Left lung (tissue), 4 donors: ENCODE measurements at regions not wholly inside any gene's neighbourhood (a gene's known extent, or its start where the extent isn't known, plus 50 kb on each side); places are given as distances from the start of the nearest gene placed in this dataset.

Experiments
- ATAC-seq: fragments of 200-7000 bp; cut with Tn5 transposase; one replicate; pipeline ENCODE4 v1.9.1; 2020; ENCODE audit warnings: moderate library complexity
- DNase-seq, 4 donors: peaks; one replicate each; pipeline ENCODE4 v3.0.0-alpha.2; 2013 to 2020
- H3K27ac ChIP-seq, 2 donors: fragments of 200-600 bp; sonication (generic) in 1 of 2; one replicate each; pipeline versions ENCODE4 v1.5.0 to v1.8.0; 2020 to 2021
- H3K27me3 ChIP-seq, 2 donors: fragments of 200-600 bp; sonication (generic) in 1 of 2; one replicate each; pipeline versions ENCODE4 v1.5.0 to v1.8.0; 2020 to 2021
- H3K36me3 ChIP-seq, 2 donors: fragments of 200-600 bp; sonication (generic) in 1 of 2; one replicate each; pipeline versions ENCODE4 v1.5.0 to v1.8.0; 2020 to 2021
- H3K4me1 ChIP-seq, 2 donors: fragments of 200-600 bp; one replicate each; pipeline ENCODE4 v1.8.0; 2021
- H3K4me3 ChIP-seq, 2 donors: fragments of 200-600 bp; sonication (generic) in 1 of 2; one replicate each; pipeline versions ENCODE4 v1.5.0 to v1.8.0; 2020 to 2021; ENCODE audit warnings: mild to moderate bottlenecking in 1 of 2
- H3K9me3 ChIP-seq, 2 donors: fragments of 200-600 bp; sonication (generic) in 1 of 2; one replicate each; pipeline versions ENCODE4 v1.5.0 to v1.8.0; 2020 to 2021
- intact Hi-C, 2 donors: fragments of 100-400 bp; cut with DNase I; formaldehyde crosslinking; loops; one replicate each; pipeline versions ENCODE4 v1.11.2 to v1.14.2; 2022
- TF ChIP-seq, protein P1 (sequence below), 2 donors: fragments of 200-600 bp; sonication (generic) in 1 of 2; IDR thresholded peaks; one replicate each; pipeline versions ENCODE4 v1.5.0 to v1.8.0; 2021; ENCODE audit warnings: antibody characterized with exemption in 2 of 2
- donor health status: DM: no; HTN: yes; CAD: no.
- donor health status: DM: no; HTN: no; CAD: no.

DNA sequence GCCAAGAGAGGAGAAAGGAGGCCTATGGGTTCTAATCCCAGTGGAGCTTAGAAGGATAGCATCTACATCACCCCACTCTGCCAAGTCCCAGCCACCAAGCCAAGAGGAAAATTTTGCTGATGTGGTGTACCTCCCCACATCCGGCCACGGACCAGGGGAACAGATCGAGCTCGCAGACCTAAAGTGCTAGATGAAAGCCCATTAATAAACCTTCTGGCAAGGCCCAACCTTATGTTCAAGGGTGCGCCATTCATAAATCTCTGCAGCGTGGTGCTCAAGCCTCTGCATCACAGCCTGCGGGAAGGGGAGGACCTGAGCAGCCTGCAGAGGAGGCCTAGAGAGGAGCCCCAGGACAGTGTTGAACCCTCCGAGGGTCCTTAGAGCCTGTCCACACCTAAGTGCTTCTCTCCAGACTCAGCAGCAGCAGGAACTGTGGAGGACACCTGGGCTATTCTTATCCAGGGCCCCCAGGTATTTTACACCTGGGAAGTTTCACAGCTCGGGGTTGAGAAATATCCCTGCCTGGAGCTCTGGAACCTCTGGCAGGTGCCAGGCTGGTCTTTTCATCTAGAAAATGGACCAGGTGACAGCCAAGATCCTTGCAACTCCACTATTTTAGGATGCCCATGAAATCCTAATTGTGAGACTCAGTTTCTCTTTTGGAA is 68.0 kb downstream of the MRPL46 start:
- intact Hi-C loops, result no loop called here
- Histone ChIP-seq H3K9me3 (no peaks in the 10 kb centered on the region), H3K36me3 (no peaks in the 10 kb centered on the region), H3K27me3 (peaks cover 0 to 5% of the 10 kb centered on the region in 2 donors), H3K4me1 (no peaks in the 10 kb centered on the region), H3K27ac (no peak overlapping the region), H3K4me3 (no peak overlapping the region)
- DNase-seq, result no peak
- ATAC-seq, result no peak
- TF ChIP-seq, protein P1, sequence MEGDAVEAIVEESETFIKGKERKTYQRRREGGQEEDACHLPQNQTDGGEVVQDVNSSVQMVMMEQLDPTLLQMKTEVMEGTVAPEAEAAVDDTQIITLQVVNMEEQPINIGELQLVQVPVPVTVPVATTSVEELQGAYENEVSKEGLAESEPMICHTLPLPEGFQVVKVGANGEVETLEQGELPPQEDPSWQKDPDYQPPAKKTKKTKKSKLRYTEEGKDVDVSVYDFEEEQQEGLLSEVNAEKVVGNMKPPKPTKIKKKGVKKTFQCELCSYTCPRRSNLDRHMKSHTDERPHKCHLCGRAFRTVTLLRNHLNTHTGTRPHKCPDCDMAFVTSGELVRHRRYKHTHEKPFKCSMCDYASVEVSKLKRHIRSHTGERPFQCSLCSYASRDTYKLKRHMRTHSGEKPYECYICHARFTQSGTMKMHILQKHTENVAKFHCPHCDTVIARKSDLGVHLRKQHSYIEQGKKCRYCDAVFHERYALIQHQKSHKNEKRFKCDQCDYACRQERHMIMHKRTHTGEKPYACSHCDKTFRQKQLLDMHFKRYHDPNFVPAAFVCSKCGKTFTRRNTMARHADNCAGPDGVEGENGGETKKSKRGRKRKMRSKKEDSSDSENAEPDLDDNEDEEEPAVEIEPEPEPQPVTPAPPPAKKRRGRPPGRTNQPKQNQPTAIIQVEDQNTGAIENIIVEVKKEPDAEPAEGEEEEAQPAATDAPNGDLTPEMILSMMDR (IDR thresholded peaks at IDR 0.05), result no peak

DNA sequence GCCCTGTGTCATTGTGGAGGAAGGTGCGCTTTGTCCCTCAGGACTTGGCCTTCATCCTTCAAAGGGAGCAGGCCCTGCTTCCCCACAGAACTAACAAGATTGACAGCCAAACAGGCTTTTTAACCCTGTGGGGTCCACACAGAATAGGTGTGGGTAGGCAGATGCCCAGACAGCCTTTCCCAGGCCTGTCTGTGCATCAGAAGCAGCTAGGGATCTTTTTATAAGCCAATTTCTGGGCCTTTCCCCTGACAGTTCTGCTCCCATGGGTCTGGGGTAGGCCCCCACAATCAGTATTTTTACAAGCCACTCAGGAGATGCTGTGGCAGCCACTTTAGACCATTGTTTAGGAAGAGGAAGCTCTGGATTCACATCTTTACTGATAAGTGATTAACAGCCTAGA is 69.2 kb downstream of the MRPL46 start:
- H3K4me3 ChIP-seq, result no peak overlapping the region
- no peak for ATAC-seq
- H3K27me3 ChIP-seq, result peaks cover 0 to 5% of the 10 kb centered on the region in 2 donors
- DNase-seq, result no peak
- TF ChIP-seq, protein P1 (IDR thresholded peaks at IDR 0.05), result no peak
- intact Hi-C loops, result no loop called here
- H3K36me3 ChIP-seq, result no peaks in the 10 kb centered on the region
- no peaks in the 10 kb centered on the region for H3K4me1 ChIP-seq
- no peaks in the 10 kb centered on the region for H3K9me3 ChIP-seq
- H3K27ac ChIP-seq, result no peak overlapping the region

DNA sequence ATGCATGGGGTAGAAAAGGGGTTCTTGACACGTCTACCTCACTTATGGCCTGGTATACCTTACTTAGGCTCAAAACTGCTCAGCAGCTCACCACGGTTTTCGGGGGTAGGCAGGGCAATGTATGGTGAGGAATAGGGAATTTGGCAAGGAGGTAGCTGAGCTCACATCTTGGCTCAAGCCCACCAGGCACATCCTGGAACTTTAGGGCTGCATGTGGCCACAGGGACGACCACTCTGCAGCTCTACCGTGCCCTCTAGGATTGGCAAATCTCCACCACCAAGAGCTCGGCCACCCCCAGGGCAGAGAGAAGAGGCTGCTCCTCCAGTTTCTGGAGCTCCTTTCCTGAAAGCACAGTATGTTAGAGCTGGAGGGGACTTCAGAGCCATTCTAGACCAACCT is 69.7 kb downstream of the MRPL46 start:
- no peak for ATAC-seq
- intact Hi-C loops, result no loop called here

DNA sequence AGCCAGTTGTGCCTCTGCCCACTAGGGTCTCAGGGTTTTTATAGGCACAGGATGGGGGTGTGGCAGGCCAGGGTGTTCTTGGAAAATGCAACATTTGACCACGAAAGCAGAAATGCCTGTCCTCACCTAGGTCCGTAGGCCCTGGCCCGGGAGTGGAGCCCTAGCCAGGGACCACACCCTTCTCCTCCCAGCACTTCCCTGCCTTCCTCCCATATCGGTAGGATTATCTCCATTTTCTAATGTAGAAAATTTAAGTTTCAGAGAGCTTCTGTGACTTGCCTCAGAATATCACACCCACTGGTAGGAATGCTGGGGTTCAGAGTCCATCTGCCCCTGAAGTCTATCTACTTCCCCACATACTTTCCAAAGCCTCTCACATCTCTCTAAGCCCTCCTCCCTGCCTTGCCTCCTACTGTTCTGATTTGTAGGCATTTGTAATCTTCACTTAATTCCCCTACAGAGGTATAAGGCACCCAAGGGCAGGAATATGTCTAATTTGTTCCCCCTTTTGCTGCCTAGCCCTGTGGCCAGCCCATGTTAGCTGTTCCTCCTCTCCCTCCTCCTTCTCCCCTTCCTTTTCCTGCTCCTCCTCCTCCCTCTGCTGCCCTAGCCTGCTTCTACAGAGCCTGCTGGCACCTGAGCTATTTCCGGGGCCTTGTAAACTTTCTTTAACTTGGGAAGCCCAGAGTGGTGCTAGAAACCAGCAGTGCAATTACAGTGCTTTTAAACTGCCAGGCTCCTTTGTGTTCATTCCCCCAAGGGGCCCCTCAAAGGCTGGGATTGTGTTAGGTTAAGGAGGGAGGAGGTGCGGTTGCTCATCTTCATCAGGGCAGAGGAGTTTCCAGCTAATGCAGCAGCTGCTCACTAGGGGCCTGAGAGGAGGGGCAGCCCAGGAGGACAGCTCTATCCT is 71.1 kb downstream of the MRPL46 start:
- intact Hi-C loops, result no loop called here
- H3K27me3 ChIP-seq, result no peaks in the 10 kb centered on the region
- DNase-seq (no peak), ATAC-seq (no peak)
- H3K9me3 ChIP-seq, result no peaks in the 10 kb centered on the region
- no peaks in the 10 kb centered on the region for H3K4me1 ChIP-seq
- H3K36me3 ChIP-seq, result no peaks in the 10 kb centered on the region
- TF ChIP-seq, protein P1 (IDR thresholded peaks at IDR 0.05), result no peak
- H3K27ac ChIP-seq, result no peak overlapping the region
- no peak overlapping the region for H3K4me3 ChIP-seq

More for the DNA sequence above, 69.7 kb downstream of the MRPL46 start:
- Histone ChIP-seq H3K36me3 (no peaks in the 10 kb centered on the region), H3K9me3 (no peaks in the 10 kb centered on the region), H3K4me1 (no peaks in the 10 kb centered on the region), H3K27ac (no peak overlapping the region), H3K27me3 (peaks cover 0 to 4% of the 10 kb centered on the region in 2 donors), H3K4me3 (no peak overlapping the region)
- DNase-seq, result no peak
- TF ChIP-seq, protein P1 (IDR thresholded peaks at IDR 0.05), result no peak

DNA sequence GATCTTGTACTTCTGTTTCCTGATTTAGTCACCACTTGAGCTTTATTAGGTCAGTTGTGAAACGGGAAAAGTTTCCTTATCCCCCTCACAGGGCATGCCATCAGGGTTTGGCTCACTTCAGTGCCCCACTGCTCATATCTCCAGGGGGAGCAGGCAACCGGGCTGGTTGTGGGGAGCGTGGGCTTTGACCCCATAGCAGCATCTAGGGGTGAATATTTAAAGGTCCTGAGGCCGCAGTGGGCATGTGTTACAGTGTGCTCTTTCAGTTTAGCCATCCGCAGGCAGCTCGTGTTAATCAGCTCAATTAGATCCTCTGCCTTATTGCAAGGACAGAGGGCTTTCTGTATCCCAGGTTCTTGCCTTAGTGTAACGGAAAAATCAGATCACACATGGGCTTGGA is 71.9 kb downstream of the MRPL46 start:
- DNase-seq (no peak), ATAC-seq (no peak)
- TF ChIP-seq, protein P1 (IDR thresholded peaks at IDR 0.05), result no peak
- no peaks in the 10 kb centered on the region for H3K9me3 ChIP-seq
- no peaks in the 10 kb centered on the region for H3K36me3 ChIP-seq
- H3K27ac ChIP-seq, result no peak overlapping the region
- H3K27me3 ChIP-seq, result no peaks in the 10 kb centered on the region
- H3K4me1 ChIP-seq, result no peaks in the 10 kb centered on the region
- intact Hi-C loops, result no loop called here
- no peak overlapping the region for H3K4me3 ChIP-seq
